GM18498 (cell line): ENCODE measurements at regions not wholly inside any gene's neighbourhood (a gene's known extent, or its start where the extent isn't known, plus 50 kb on each side); places are given as distances from the start of the nearest gene placed in this dataset.
"Not testable (repeated sequence)": the region's sequence is repeated elsewhere in the genome, so short reads cannot be mapped to it uniquely, and the experiment has no call there.

ENCODE experiments used
- ATAC-seq: cut with Tn5 transposase; IDR thresholded peaks from one replicate; pipeline ENCODE4 v1.9.1; 2021; ENCODE audit warnings: mild to moderate bottlenecking, moderate library complexity; ENCODE audit not compliant: unreplicated experiment

DNA sequence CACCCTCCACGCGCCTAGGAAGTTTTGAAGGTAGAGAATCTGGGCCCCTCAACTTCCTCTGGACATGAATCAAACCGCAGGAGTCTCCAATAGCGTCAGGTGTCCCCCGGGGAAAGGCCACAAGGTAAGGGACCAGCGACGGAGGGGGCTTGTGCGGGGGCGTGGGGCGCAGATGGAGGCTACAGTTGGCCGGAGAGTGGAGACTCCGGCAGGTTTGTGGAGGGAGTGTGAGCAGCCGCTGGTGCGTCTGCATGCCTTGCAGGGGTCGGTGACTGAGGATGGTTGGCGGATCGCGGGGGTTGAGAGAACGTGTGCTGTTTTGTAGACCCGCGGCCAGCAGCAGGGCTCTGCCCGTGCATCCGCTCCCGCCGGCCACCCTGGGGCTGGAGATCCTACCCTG lies 303.3 kb upstream of the DPP6 start:
- not testable (repeated sequence) for ATAC-seq

- ATAC-seq = not testable (repeated sequence)
These were observed 286.3 kb upstream of the DPP6 start for GRCh38 chr7:153765869-153766268.

DNA sequence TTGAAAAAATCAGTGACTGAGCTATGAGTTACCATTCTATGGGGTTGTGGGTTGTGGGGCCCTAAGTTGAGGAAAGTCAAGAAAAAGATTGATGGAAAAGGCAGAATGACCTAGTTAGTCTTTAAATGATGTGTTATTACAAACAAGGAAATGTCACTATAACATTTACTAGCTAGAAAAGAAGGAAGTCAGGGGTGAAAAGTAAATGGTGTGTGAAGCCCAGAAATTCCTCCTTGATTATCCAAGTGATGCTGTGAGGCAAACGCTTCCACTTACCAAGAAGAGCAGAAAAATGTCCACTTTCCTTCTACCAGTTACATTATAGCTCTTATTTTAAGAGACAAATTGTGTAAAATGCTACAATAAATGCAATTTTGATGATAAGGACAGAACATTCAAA lies 285.3 kb upstream of the DPP6 start:
- not testable (repeated sequence) for ATAC-seq

DNA sequence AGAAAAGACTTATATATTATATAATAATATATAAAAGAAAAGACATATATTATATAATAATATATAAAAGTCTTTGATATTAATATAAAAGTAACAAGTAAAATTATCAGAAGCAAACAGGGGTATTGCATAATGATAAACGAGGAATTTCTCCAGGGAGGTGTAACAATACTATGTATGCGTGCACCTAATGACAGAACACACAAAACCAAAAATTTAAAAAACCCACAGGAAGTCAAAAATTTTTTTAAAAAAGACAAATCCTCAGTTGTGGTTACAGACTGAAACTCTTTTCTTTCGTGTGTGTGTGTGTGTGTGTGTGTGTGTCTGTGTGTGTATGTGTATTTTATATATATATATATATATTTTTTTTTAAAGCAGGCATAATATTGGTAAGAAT lies 279.2 kb upstream of the DPP6 start:
- ATAC-seq = no peak

DNA sequence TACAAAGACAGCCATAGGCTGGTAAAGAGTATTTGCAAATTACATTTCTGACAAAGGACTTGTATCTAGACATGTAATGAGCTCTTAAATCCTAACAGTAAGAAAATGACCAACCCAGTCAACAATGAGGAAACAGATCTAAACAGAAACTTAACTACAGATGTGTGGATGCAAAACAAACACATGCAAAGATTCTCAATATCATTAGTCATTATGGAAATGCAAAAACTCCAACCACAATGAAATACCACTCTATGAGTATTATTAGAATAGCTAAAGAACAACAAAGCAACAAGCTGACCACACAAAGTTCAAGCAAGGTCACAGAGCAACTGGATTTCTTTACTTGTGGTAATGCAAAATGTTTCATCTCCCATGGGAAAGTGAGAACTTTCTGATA lies 275.3 kb upstream of the DPP6 start:
- not testable (repeated sequence) for ATAC-seq

DNA sequence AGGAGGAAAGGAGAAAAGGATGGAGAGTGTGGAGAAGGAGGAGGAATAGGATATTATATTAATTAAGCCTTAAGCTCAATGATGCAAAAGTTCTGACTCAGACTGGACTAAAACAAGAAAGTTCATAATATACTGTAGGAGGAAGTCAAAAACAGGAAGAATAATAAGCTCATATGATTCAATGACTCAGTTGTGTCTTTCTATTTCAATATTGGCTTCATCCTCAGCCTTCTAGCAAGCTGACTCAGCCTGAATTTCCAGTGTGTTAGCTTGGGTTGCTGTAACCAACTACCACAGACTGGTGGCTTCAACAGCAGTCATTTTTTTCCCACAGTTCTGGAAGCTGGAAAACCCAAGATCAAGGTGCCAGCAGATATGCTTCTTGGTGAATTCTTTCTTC lies 254.8 kb upstream of the DPP6 start:
- not testable (repeated sequence) for ATAC-seq

DNA sequence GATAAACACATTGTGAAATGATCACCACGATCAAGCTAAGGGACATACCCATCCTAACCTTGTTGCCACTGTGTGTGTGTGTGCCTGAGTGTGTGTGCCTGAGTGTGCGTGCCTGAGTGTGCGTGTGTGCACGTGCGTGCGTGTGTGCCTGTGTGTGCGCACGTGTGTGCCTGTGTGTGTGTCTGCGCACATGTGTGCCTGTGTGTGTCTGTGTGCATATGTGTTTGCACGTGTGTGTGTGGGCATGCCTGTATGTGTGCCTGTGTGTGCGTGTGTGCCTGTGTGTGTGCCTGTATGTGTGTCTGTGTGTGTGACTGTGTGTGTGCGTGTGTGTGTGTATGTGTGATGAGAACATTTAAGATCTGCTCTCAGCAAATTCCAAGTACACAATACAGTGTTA lies 244.1 kb upstream of the DPP6 start:
- no peak for ATAC-seq

- ATAC-seq = no peak
These were observed 222.7 kb upstream of the DPP6 start for GRCh38 chr7:153829525-153829924.

DNA sequence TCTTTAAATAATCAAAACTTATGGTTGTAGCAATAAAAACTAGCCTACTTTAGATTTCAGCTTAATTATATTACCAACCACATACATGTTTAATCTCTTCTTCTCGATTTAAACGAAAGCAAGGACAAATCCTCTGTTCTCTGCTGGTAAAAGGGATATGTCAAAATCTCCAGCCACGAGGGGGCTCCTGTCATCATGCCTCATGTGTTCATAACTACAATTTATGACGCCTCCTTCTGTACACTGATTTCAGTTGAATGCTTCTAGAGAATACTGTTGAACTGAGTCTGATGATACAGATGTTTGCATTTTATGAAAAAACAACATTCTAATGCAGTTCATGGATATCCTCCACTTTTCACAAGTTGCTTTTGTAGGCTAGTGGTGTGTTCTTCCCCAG lies 220.0 kb upstream of the DPP6 start:
- ATAC-seq = no peak

- ATAC-seq = no peak
These were observed 217.1 kb upstream of the DPP6 start for GRCh38 chr7:153835103-153835502.

GRCh38 chr7:153835712-153836265 lies 216.4 kb upstream of the DPP6 start:
- no peak for ATAC-seq

DNA sequence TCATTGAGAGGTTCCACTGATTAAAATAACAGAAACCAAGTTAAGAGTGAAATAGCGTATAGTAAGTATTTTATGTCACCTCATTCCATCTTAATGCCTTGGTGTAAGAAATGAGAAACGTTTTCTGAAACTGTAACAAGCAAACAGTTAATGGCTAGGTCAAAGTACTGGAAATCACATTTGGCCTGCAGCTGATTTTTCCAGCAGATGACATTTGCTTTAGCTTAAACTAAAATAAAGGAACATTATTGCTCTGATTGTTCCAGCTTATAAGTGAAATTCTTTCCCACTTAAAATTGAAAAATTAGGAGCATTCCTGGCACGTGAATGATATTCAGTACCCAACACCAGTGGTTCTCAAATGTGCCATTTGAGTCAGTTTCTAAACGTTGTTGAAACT lies 213.6 kb upstream of the DPP6 start:
- no peak for ATAC-seq

- ATAC-seq = no peak
These were observed 211.3 kb upstream of the DPP6 start for GRCh38 chr7:153840861-153841260.

DNA sequence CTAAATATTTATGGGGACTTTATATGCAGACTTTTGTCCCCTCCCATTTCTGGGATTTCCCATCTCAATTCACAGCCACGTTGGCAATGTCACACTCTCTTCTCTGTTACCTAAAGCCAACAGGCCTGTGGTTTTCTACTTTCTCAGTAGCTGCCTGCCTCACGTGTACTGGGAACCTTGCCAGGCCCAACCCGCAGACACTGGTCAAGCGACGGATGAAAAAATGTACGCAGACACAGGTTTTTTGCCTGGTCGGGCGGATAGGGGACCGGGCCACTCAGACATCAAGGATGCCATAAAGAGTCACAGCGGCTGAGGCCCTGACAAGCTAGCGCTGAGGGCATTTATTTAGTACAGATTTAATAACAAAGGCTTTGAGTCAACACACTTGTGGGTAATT lies 204.4 kb upstream of the DPP6 start:
- ATAC-seq = no peak

DNA sequence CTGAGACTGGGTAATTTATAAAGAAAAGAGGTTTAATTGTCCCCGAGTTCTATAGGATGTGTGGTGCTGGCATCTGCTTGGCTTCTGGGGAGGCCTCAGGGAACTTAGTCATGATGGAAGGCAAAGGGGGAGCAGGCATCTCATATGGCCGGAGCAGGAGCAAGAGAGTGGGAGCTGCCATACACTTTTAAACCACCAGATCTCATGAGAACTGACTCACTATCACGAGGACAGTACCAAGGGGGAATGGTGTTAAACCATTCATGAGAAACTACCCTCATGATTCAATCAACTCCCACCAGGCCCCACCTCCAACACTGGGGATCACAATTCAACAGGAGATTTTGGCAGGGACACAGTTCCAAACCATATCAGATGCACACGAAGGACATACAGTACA lies 199.9 kb upstream of the DPP6 start:
- no peak for ATAC-seq

GRCh38 chr7:153858355-153858754 lies 193.8 kb upstream of the DPP6 start:
- no peak for ATAC-seq

GRCh38 chr7:153859239-153859638 lies 193.0 kb upstream of the DPP6 start:
- ATAC-seq = no peak

DNA sequence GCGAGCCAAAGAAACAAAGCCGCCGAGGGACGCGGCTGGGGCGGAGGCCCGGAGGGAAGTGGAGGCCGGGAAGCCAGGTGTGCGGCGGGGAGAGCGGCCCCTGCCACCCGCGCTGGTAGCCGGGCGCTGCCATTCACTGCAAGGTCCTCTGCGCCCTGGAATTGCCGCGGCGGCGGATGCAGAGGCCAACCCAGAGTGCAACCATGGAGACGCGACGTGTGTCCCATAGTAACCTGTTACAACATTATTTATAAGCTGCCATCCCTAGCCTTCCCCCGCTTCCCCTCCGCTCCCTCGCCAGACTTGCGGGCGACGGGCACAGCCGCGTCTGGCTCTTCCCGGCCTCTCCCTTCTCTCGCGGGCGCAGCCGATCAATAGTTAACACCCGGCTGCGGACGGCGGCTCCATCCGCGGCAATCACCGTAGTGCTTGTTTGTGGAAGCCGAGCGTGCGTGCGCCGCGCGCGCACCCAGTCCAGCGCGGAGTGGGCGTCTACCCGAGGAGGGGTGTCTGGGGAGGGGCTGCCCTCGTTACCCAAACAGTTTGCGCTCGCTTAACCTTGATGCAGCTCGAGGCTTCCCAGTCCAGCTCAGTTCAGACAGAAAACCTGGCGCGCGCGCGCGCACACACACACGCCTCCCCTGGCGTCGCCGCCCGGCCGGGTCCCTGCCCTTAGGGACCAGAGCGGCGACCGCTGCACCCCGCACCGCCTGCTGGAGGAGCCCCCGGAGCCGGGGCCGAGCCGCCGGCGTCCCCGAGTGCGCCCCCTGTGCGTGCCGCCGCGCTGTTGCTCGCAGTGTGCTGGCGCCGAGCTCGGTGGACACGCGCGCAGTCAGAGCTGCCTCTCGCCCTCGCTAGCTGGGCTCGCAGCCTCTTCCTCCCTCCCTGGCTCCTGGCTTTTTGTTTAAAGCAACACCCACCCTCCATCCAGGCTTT lies 165.4 kb upstream of the DPP6 start:
- no peak for ATAC-seq

GRCh38 chr7:153887749-153888569 lies 164.2 kb upstream of the DPP6 start:
- no peak for ATAC-seq

GRCh38 chr7:153891990-153892389 lies 160.2 kb upstream of the DPP6 start:
- no peak for ATAC-seq

GRCh38 chr7:153902862-153903261 lies 149.3 kb upstream of the DPP6 start:
- no peak for ATAC-seq

DNA sequence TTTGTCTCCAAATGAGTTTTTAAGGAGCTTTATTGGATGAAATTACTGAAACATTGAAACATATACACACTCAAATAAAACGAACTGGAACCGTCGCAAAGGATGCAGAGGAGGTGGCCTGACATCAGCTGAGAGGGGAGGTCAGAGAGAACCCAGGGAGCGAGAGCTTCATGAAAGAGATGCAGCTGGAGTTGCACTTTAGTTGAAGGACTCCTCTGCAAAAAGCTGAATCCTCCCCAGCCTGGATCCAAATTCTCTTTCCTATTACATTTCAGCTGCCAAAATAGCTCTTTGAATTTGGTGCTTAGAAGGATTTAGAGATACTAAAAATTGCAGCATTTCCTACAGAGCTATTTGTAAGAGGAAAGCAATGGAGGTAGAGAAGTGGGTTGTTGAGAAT lies 140.0 kb upstream of the DPP6 start:
- no peak for ATAC-seq
